Gastroesophageal sphincter (tissue), 3 donors: ENCODE measurements at regions not wholly inside any gene's neighbourhood (a gene's known extent, or its start where the extent isn't known, plus 50 kb on each side); places are given as distances from the start of the nearest gene placed in this dataset.

ENCODE experiments used
- POLR2AphosphoS5 ChIP-seq: sonication (generic); formaldehyde crosslinking; IDR thresholded peaks from one replicate; pipeline ENCODE4 v1.6.1; 2017; ENCODE audit warnings: antibody characterized with exemption
- TF ChIP-seq, protein P1 (sequence below), 4 experiments: fragments of 200-600 bp in 2 of 4; fragments of 450-650 bp in 2 of 4; sonication (generic) in 1 of 4; IDR thresholded peaks; one replicate each; pipeline ENCODE4 v1.5.1; 2017 to 2019; ENCODE audit warnings: antibody characterized with exemption in 4 of 4, mild to moderate bottlenecking in 2 of 4, moderate library complexity in 2 of 4

- TF ChIP-seq, protein P1, sequence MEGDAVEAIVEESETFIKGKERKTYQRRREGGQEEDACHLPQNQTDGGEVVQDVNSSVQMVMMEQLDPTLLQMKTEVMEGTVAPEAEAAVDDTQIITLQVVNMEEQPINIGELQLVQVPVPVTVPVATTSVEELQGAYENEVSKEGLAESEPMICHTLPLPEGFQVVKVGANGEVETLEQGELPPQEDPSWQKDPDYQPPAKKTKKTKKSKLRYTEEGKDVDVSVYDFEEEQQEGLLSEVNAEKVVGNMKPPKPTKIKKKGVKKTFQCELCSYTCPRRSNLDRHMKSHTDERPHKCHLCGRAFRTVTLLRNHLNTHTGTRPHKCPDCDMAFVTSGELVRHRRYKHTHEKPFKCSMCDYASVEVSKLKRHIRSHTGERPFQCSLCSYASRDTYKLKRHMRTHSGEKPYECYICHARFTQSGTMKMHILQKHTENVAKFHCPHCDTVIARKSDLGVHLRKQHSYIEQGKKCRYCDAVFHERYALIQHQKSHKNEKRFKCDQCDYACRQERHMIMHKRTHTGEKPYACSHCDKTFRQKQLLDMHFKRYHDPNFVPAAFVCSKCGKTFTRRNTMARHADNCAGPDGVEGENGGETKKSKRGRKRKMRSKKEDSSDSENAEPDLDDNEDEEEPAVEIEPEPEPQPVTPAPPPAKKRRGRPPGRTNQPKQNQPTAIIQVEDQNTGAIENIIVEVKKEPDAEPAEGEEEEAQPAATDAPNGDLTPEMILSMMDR (IDR thresholded peaks at IDR 0.05) = no peak
- TF ChIP-seq POLR2AphosphoS5 = no peak
Measured at GRCh38 chr4:23483320-23483960, 406.4 kb downstream of the PPARGC1A start.
